ENCODE measurements at regions not wholly inside any gene's neighbourhood (a gene's known extent, or its start where the extent isn't known, plus 50 kb on each side); places are given as distances from the start of the nearest gene placed in this dataset.

DNA sequence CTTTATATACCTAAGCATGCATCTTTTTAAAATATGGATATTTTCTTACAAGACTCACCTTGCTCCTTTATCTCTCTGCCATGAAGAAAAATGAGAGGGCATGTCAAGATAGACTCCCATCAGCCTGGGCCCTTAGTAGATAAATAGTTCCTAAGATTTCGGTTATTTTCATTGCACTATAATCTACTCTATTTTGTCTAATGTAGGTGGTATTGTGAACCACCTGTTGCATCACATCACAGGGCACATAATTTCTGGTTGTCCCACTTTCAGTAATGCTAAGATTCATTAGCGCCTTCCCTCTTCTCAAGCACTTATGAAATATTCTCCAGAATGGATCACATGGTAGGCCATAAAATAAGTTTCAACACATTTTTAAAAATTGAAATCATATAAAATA is 202.5 kb upstream of the ADRA1B start:
- TF ChIP-seq, protein P1, sequence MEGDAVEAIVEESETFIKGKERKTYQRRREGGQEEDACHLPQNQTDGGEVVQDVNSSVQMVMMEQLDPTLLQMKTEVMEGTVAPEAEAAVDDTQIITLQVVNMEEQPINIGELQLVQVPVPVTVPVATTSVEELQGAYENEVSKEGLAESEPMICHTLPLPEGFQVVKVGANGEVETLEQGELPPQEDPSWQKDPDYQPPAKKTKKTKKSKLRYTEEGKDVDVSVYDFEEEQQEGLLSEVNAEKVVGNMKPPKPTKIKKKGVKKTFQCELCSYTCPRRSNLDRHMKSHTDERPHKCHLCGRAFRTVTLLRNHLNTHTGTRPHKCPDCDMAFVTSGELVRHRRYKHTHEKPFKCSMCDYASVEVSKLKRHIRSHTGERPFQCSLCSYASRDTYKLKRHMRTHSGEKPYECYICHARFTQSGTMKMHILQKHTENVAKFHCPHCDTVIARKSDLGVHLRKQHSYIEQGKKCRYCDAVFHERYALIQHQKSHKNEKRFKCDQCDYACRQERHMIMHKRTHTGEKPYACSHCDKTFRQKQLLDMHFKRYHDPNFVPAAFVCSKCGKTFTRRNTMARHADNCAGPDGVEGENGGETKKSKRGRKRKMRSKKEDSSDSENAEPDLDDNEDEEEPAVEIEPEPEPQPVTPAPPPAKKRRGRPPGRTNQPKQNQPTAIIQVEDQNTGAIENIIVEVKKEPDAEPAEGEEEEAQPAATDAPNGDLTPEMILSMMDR (IDR thresholded peaks at IDR 0.05; ENCODE audit: low read depth, low read length, missing control alignments): no peak
- DNase-seq (ENCODE audit: extremely low read depth, low read depth): no peak
- H3K4me3 ChIP-seq (replicated peaks; ENCODE audit: low read depth, low read length): no peak overlapping the region

DNA sequence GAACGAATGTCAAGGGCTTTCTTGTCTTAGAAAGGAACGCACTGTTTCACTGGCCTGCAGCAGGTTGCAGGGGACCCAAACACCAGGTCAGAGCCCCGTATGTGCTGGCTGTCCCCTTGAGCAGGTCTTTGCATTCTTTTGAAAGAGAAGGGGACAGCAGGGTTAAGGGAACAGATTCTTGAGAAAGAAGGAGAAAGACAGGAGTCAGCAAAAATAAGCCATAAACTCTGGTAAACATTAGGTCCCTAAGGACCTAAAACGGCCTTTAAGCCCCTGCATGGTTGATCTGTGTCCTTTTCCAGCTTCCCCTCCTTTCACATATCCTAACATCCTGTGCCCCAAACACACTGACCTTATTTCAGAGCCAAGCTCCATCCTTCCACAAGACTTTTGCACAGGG is 190.8 kb upstream of the ADRA1B start:
- TF ChIP-seq, protein P1 (IDR thresholded peaks at IDR 0.05; ENCODE audit: low read depth, low read length, missing control alignments): no peak
- H3K4me3 ChIP-seq (replicated peaks; ENCODE audit: low read depth, low read length): no peak overlapping the region
- DNase-seq (ENCODE audit: extremely low read depth, low read depth): no peak

DNA sequence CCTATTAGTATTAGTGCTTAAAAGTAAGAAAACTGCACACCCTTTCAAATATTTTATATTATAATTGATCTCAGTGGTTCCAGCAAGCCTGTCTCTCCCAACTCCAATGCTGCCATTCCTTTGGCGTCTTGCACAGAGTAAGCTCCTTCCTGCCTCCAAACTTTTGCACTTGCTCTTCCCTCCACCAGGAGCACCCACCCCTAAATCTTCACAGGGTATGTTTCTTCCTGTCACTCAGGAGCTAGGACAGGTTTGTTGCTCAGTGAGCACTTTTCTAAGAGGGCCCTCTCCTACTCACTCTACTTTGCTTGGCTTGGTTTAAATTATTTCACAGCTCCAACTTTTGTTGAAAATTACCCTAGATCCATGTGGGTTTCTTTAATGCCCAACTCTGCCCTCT is 189.1 kb upstream of the ADRA1B start:
- TF ChIP-seq, protein P1 (IDR thresholded peaks at IDR 0.05; ENCODE audit: low read depth, low read length, missing control alignments): no peak
- no peak overlapping the region for H3K4me3 ChIP-seq (replicated peaks; ENCODE audit: low read depth, low read length)
- DNase-seq (ENCODE audit: extremely low read depth, low read depth): no peak

DNA sequence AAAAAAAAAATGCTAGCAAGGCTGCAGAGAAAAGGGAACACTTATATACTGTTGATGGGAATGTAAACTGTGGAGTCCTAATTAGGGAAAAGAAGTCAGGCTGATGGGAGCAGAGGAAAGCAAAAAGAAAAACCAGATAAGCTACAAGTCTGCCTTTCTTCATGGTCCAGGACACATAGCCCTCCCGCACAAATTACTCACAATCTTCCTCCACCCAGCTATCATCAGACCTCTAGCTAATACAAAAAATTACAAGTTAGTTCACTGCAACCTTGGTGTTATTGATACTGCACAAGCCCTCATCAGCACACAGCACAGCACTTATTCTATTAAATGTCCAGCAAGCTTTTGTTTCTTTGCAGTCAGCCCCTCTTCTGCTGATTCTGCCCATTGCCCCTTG is 186.0 kb upstream of the ADRA1B start:
- H3K4me3 ChIP-seq (replicated peaks; ENCODE audit: low read depth, low read length): no peak overlapping the region
- DNase-seq (ENCODE audit: extremely low read depth, low read depth): no peak
- TF ChIP-seq, protein P1 (IDR thresholded peaks at IDR 0.05; ENCODE audit: low read depth, low read length, missing control alignments): no peak

DNA sequence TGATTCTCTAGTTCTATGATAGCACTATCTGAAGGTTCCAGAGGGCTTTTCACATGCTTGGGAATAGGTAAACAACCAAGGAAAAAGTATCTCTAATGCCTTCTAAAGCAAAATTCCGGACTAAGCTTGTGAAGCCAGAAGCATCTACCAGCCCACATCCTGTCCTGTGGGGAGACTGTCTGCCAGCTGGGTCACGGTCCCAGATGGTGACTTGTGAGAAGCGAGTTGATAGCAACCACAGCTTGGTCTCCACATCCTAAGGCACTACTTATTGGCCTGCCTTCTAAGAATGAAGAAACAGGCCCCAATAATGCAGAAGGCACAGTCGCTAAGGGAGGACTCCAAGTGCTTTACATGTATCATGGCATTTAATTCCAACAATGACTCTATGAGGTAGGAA is 184.1 kb upstream of the ADRA1B start:
- no peak for DNase-seq (ENCODE audit: extremely low read depth, low read depth)
- TF ChIP-seq, protein P1 (IDR thresholded peaks at IDR 0.05; ENCODE audit: low read depth, low read length, missing control alignments): no peak
- H3K4me3 ChIP-seq (replicated peaks; ENCODE audit: low read depth, low read length): no peak overlapping the region

DNA sequence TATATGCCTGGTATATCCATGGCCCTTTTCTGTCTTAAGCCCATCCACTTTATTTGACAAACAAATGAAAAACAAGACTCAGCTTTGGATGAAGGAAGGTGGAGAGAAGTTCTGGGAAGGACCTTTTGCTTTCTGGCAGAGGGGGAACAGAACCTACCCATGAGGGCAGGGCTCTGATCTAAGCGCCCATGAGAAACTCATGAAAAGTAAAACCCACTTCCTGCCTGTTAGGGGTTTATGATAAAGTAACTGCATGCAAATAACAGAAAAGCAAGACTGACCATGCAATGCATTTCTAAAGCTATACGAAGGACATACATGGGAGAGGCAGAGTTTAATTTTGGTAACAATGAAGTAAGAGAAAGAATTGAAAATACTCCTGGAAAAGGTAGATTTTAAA is 181.9 kb upstream of the ADRA1B start:
- no peak for DNase-seq (ENCODE audit: extremely low read depth, low read depth)
- TF ChIP-seq, protein P1 (IDR thresholded peaks at IDR 0.05; ENCODE audit: low read depth, low read length, missing control alignments): no peak
- no peak overlapping the region for H3K4me3 ChIP-seq (replicated peaks; ENCODE audit: low read depth, low read length)

DNA sequence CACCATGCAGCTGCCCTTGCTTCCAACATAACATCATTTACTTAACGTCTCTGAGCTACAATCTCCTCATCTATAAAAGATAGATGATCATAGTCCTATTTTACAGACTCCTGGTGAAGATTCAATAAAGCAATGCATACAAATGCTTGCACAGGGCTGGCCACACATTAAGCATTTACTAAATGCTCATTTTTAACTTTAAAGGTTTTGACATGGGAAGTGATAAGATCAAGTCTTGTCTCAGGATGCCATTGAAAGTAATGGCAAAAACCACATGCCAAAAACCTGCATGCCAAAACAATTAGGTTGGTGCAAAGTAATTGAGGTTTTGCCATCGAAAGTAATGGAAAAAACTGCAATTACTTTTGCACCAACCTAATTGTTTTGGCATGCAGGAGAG is 181.2 kb upstream of the ADRA1B start:
- no peak overlapping the region for H3K4me3 ChIP-seq (replicated peaks; ENCODE audit: low read depth, low read length)
- DNase-seq (ENCODE audit: extremely low read depth, low read depth): no peak
- TF ChIP-seq, protein P1 (IDR thresholded peaks at IDR 0.05; ENCODE audit: low read depth, low read length, missing control alignments): no peak
